Endodermal cell (in vitro differentiated cells): ENCODE measurements at regions not wholly inside any gene's neighbourhood (a gene's known extent, or its start where the extent isn't known, plus 50 kb on each side); places are given as distances from the start of the nearest gene placed in this dataset.

Experiments used
- DNase-seq: peaks from one replicate; pipeline ENCODE4 v3.0.0-alpha.2; 2017
- H3K27ac ChIP-seq: 2 replicates; pipeline ENCODE4 v1.5.1; 2013; ENCODE audit warnings: mild to moderate bottlenecking, low read depth, low read length, moderate library complexity
- H3K27me3 ChIP-seq: 2 replicates; pipeline ENCODE4 v1.6.1; 2013; ENCODE audit warnings: mild to moderate bottlenecking, low read length, moderate library complexity; ENCODE audit not compliant: insufficient read depth, control insufficient read depth, poor library complexity, severe bottlenecking
- H3K36me3 ChIP-seq: 2 replicates; pipeline ENCODE4 v1.7.0; 2013; ENCODE audit warnings: mild to moderate bottlenecking, low read length, moderate library complexity; ENCODE audit not compliant: control insufficient read depth, insufficient read depth
- H3K4me1 ChIP-seq: one replicate; pipeline ENCODE4 v1.7.0; 2013; ENCODE audit warnings: low read length; ENCODE audit not compliant: control insufficient read depth, insufficient read depth
- H3K4me3 ChIP-seq: 2 replicates; pipeline ENCODE4 v1.5.1; 2013; ENCODE audit warnings: mild to moderate bottlenecking, low read length, moderate library complexity
- H3K9ac ChIP-seq: 2 replicates; pipeline ENCODE4 v1.6.1; 2013; ENCODE audit warnings: mild to moderate bottlenecking, low read length, moderate library complexity; ENCODE audit not compliant: poor library complexity, severe bottlenecking; ENCODE audit errors: extremely low read depth
- H3K9me3 ChIP-seq: 2 replicates; pipeline ENCODE4 v1.6.1; 2013; ENCODE audit warnings: mild to moderate bottlenecking, low read length, moderate library complexity; ENCODE audit not compliant: control insufficient read depth
- H3K27ac Mint-ChIP-seq: 2 replicates; pipeline ENCODE4 v1.8.0; 2020; ENCODE audit warnings: mixed read lengths
- H3K27me3 Mint-ChIP-seq: 2 replicates; pipeline ENCODE4 v1.8.0; 2021; ENCODE audit warnings: mild to moderate bottlenecking, mixed read lengths; ENCODE audit not compliant: insufficient read depth
- H3K36me3 Mint-ChIP-seq: 2 replicates; pipeline ENCODE4 v1.8.0; 2020; ENCODE audit warnings: low read depth, mixed read lengths
- H3K4me1 Mint-ChIP-seq: 2 replicates; pipeline ENCODE4 v1.8.0; 2020; ENCODE audit warnings: mixed read lengths
- H3K4me3 Mint-ChIP-seq: 2 replicates; pipeline ENCODE4 v1.8.0; 2020; ENCODE audit warnings: mild to moderate bottlenecking, moderate library complexity, mixed read lengths
- H3K9me3 Mint-ChIP-seq: 2 replicates; pipeline ENCODE4 v1.8.0; 2020; ENCODE audit warnings: mild to moderate bottlenecking, mixed read lengths
- CTCF ChIP-seq: fragments of 200-600 bp; sonication (generic); conservative IDR thresholded peaks from 2 replicates; pipeline ENCODE4 v1.5.0; 2021; ENCODE audit warnings: antibody characterized with exemption, mild to moderate bottlenecking
- WGBS, 2 experiments: methylation state at CpG; one replicate each; pipeline versions ENCODE4 v1.1.5 to v1.1.7; 2013; ENCODE audit warnings: missing lambda C conversion rate in 2 of 2, mixed read lengths in 1 of 2; ENCODE audit not compliant: insufficient coverage in 1 of 2, insufficient read length in 1 of 2; 5-methylcytosine and 5-hydroxymethylcytosine counted together

DNA sequence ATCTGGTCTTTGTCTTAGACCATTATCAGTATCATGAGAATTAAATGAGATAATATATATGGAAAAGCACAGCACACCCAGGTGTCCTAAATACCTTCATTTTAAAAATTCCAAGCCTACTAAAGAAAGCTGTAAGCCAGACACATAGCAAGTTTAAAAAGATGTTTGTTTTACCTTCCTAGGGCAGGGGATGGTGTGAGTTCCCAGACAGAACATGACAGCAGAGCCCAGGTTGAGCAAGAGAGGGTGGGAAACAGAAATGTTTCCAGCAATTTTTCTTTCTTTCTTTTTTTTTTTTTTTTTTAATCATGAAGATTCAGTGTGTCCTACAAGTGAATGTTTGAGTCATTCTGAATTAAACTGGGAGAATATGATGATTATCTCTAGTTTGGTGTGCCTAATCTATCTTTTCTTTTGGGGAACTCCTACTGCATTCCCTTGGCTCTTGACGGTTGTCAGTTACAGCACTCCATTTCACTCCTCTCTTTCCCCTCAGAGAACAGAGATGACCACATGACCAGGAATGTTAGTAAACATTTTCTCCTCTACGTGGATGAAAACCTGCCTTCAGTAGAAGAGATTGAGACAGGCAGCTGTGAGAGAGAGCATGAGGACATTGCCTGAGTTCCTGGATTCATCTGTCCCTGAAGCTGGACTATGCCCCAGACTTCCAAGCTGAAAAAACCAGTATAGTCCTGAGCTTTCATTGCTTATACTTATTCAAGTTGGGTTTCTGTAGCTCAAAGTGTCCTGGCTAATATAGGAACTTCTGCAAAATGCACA lies 54.5 kb upstream of the ARL14 start:
- Histone ChIP-seq H3K4me1 (no peaks in the 10 kb centered on the region), H3K9me3 (no peaks in the 10 kb centered on the region), H3K27ac (no peak overlapping the region), H3K4me3 (no peak overlapping the region), H3K36me3 (no peaks in the 10 kb centered on the region), H3K27me3 (peaks cover 17% of the 10 kb centered on the region), H3K9ac (no peak overlapping the region)
- H3K27ac Mint-ChIP-seq, result no peak overlapping the region
- WGBS, 2 experiments, result 79 to 81% methylated on average over 2 of the region's 2 CpGs
- peaks cover 6% of the 10 kb centered on the region for H3K27me3 Mint-ChIP-seq
- H3K36me3 Mint-ChIP-seq, result no peaks in the 10 kb centered on the region
- H3K4me1 Mint-ChIP-seq, result peaks cover 2% of the 10 kb centered on the region
- no peak for DNase-seq
- no peak for TF ChIP-seq CTCF
- H3K4me3 Mint-ChIP-seq, result no peak overlapping the region
- no peaks in the 10 kb centered on the region for H3K9me3 Mint-ChIP-seq

- H3K9me3 Mint-ChIP-seq, result no peaks in the 10 kb centered on the region
- Histone ChIP-seq H3K4me1 (no peaks in the 10 kb centered on the region), H3K4me3 (no peak overlapping the region), H3K9me3 (no peaks in the 10 kb centered on the region), H3K36me3 (no peaks in the 10 kb centered on the region), H3K27me3 (peaks cover 26% of the 10 kb centered on the region), H3K9ac (no peak overlapping the region), H3K27ac (no peak overlapping the region)
- no peak for DNase-seq
- no peaks in the 10 kb centered on the region for H3K36me3 Mint-ChIP-seq
- WGBS, 2 experiments, result 92 to 93% methylated on average over 3 of the region's 3 CpGs
- H3K4me1 Mint-ChIP-seq, result peaks cover 2% of the 10 kb centered on the region
- no peak overlapping the region for H3K27ac Mint-ChIP-seq
- TF ChIP-seq CTCF, result no peak
- peaks cover 24% of the 10 kb centered on the region for H3K27me3 Mint-ChIP-seq
- H3K4me3 Mint-ChIP-seq, result no peak overlapping the region
Observed at GRCh38 chr3:160618878-160619277, 53.5 kb upstream of the KPNA4 start.

- no peak overlapping the region for H3K27ac ChIP-seq
- no peaks in the 10 kb centered on the region for H3K36me3 Mint-ChIP-seq
- no peak for DNase-seq
- H3K27me3 Mint-ChIP-seq, result peaks cover 29% of the 10 kb centered on the region
- no peak overlapping the region for H3K9ac ChIP-seq
- TF ChIP-seq CTCF, result no peak
- H3K27me3 ChIP-seq, result peaks cover 31% of the 10 kb centered on the region
- 82 to 100% methylated on average over 1 to 4 of the region's 4 CpGs for WGBS, 2 experiments
- peaks cover 2% of the 10 kb centered on the region for H3K4me1 Mint-ChIP-seq
- H3K4me3 Mint-ChIP-seq, result no peak overlapping the region
- H3K36me3 ChIP-seq, result no peaks in the 10 kb centered on the region
- H3K9me3 ChIP-seq, result no peaks in the 10 kb centered on the region
- H3K9me3 Mint-ChIP-seq, result no peaks in the 10 kb centered on the region
- no peak overlapping the region for H3K27ac Mint-ChIP-seq
- H3K4me1 ChIP-seq, result no peaks in the 10 kb centered on the region
- H3K4me3 ChIP-seq, result no peak overlapping the region
Observed at GRCh38 chr3:160618363-160618762, 53.0 kb upstream of the KPNA4 start.
